Peyer's patch (tissue), 4 donors: ENCODE measurements at regions not wholly inside any gene's neighbourhood (a gene's known extent, or its start where the extent isn't known, plus 50 kb on each side); places are given as distances from the start of the nearest gene placed in this dataset.

Experiments used
- DNase-seq, 3 donors: peaks; one replicate each; pipeline ENCODE4 v3.0.0-alpha.2; 2017 to 2019
- H3K27ac ChIP-seq, 4 donors: fragments of 200-600 bp; sonication (generic); one replicate each; pipeline ENCODE4 v1.5.1; 2016 to 2019
- H3K27me3 ChIP-seq, 2 donors: fragments of 200-600 bp; sonication (generic); one replicate each; pipeline ENCODE4 v1.5.1; 2019
- H3K36me3 ChIP-seq, 3 donors: fragments of 200-600 bp; sonication (generic); one replicate each; pipeline ENCODE4 v1.5.1; 2016 to 2019
- H3K4me1 ChIP-seq, 4 donors: fragments of 200-600 bp; sonication (generic); one replicate each; pipeline ENCODE4 v1.5.1; 2016 to 2019
- H3K4me3 ChIP-seq, 4 donors: fragments of 200-600 bp; sonication (generic); 1 replicate in 3 of 4; 2 replicates in 1 of 4; pipeline ENCODE4 v1.5.1; 2016 to 2019; ENCODE audit warnings: mild to moderate bottlenecking in 1 of 4
- H3K9me3 ChIP-seq, 4 donors: fragments of 200-600 bp; sonication (generic); one replicate each; pipeline ENCODE4 v1.5.1; 2016 to 2019; ENCODE audit warnings: mild to moderate bottlenecking in 1 of 4
- POLR2A ChIP-seq, 2 donors: fragments of 450-650 bp; IDR thresholded peaks; one replicate each; pipeline ENCODE4 v1.5.1; 2017; ENCODE audit warnings: antibody characterized with exemption in 2 of 2, mild to moderate bottlenecking in 2 of 2, moderate library complexity in 2 of 2
- TF ChIP-seq, protein P1 (sequence below), 6 experiments: fragments of 450-650 bp in 4 of 6; fragments of 200-600 bp in 2 of 6; sonication (generic) in 1 of 6; IDR thresholded peaks; one replicate each; pipeline ENCODE4 v1.5.1; 2017 to 2019; ENCODE audit warnings: antibody characterized with exemption in 6 of 6, mild to moderate bottlenecking in 3 of 6, moderate library complexity in 1 of 6

DNA sequence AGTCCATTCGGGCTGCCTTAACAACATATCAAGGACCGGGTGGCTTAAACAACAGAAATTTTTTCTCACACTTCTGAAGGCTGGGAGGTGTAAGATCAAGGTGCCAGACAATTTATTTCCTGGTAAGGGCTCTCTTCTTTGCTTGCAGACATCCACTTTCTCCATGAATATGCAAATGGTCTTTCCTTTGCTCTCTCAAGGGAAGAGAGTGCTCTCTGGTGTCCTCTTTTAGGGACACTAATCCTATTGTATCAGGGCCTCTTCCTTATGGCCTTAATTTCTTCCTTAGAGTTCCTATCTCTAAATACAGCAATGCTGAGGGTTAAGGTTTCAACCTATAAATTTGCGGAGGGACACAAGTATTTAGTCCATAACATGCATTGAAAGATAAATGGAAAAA, 770.8 kb downstream of the DSC3 start:
- no peaks in the 10 kb centered on the region for H3K27me3 ChIP-seq
- no peak for DNase-seq
- H3K4me1 ChIP-seq = no peaks in the 10 kb centered on the region
- no peaks in the 10 kb centered on the region for H3K9me3 ChIP-seq
- no peak overlapping the region for H3K4me3 ChIP-seq
- H3K36me3 ChIP-seq = no peaks in the 10 kb centered on the region
- TF ChIP-seq, protein P1, sequence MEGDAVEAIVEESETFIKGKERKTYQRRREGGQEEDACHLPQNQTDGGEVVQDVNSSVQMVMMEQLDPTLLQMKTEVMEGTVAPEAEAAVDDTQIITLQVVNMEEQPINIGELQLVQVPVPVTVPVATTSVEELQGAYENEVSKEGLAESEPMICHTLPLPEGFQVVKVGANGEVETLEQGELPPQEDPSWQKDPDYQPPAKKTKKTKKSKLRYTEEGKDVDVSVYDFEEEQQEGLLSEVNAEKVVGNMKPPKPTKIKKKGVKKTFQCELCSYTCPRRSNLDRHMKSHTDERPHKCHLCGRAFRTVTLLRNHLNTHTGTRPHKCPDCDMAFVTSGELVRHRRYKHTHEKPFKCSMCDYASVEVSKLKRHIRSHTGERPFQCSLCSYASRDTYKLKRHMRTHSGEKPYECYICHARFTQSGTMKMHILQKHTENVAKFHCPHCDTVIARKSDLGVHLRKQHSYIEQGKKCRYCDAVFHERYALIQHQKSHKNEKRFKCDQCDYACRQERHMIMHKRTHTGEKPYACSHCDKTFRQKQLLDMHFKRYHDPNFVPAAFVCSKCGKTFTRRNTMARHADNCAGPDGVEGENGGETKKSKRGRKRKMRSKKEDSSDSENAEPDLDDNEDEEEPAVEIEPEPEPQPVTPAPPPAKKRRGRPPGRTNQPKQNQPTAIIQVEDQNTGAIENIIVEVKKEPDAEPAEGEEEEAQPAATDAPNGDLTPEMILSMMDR (IDR thresholded peaks at IDR 0.05) = no peak
- no peak for TF ChIP-seq POLR2A (IDR thresholded peaks at IDR 0.05)
- no peak overlapping the region for H3K27ac ChIP-seq

DNA sequence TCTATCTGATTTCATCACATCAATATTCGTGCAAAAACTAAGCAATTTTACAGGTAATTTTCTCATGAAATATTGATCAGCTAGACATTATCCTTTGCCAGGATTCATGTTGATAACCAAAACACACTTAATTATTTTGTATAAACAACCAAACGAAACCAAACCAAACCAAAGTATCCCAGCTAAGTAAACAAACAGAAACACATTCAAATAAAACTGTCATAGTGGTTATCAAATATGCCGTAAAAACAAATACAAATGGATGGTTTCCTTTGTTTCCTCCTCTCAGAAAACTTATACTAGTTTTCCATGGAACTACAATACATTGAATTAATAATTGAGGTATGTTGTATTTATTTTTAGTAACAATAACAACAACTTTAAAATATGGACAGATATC, 777.4 kb downstream of the DSC3 start:
- no peak for DNase-seq
- H3K9me3 ChIP-seq = no peaks in the 10 kb centered on the region
- no peaks in the 10 kb centered on the region for H3K36me3 ChIP-seq
- no peaks in the 10 kb centered on the region for H3K4me1 ChIP-seq
- TF ChIP-seq POLR2A (IDR thresholded peaks at IDR 0.05) = no peak
- TF ChIP-seq, protein P1 (IDR thresholded peaks at IDR 0.05) = no peak
- no peak overlapping the region for H3K27ac ChIP-seq
- H3K4me3 ChIP-seq = no peak overlapping the region
- H3K27me3 ChIP-seq = no peaks in the 10 kb centered on the region

DNA sequence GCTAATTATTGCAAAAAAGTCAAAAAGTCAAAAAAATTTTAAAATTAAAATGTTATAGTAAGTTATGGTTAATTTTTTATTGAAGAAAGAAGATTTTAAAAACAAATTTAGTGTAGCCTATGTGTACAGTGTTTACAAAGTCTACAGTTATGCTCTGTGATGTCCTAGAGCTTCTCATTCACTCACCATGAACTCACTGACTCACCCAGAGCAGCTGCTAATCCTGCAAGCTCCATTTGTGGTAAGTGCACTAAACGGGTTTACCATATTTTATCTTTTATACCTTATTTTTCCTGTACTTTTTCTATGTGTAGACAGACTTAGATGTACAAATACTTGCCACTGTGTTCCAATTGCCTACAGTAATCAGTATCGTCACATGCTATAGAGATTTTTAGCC, 788.2 kb downstream of the DSC3 start:
- no peak overlapping the region for H3K4me3 ChIP-seq
- H3K4me1 ChIP-seq = no peaks in the 10 kb centered on the region
- H3K9me3 ChIP-seq = no peaks in the 10 kb centered on the region
- no peak overlapping the region for H3K27ac ChIP-seq
- TF ChIP-seq, protein P1 (IDR thresholded peaks at IDR 0.05) = no peak
- TF ChIP-seq POLR2A (IDR thresholded peaks at IDR 0.05) = no peak
- H3K36me3 ChIP-seq = no peaks in the 10 kb centered on the region
- no peak for DNase-seq
- H3K27me3 ChIP-seq = no peaks in the 10 kb centered on the region

DNA sequence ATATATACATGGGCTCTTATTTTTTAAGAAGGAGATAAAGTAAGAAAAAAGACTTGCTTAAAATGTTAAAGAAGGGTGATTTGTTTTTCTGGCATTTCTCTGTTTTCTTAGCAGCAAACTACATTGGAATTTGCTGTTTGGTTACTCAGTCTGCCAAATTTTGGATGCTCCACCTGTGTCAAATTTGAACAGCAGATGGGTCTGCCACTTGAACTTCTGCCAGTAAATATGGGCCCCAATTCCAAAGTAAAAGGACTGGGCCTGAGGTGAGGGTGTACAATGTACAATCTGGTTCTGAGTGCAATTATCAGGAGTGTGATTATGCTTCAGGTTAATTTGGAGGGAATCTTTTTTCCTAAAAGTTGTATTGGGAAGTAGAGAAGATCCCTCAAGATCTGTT, 794.5 kb downstream of the DSC3 start:
- H3K4me3 ChIP-seq = no peak overlapping the region
- H3K9me3 ChIP-seq = no peaks in the 10 kb centered on the region
- no peak for DNase-seq
- no peaks in the 10 kb centered on the region for H3K27me3 ChIP-seq
- H3K4me1 ChIP-seq = no peaks in the 10 kb centered on the region
- no peak overlapping the region for H3K27ac ChIP-seq
- no peak for TF ChIP-seq POLR2A (IDR thresholded peaks at IDR 0.05)
- TF ChIP-seq, protein P1 (IDR thresholded peaks at IDR 0.05) = no peak
- H3K36me3 ChIP-seq = no peaks in the 10 kb centered on the region

DNA sequence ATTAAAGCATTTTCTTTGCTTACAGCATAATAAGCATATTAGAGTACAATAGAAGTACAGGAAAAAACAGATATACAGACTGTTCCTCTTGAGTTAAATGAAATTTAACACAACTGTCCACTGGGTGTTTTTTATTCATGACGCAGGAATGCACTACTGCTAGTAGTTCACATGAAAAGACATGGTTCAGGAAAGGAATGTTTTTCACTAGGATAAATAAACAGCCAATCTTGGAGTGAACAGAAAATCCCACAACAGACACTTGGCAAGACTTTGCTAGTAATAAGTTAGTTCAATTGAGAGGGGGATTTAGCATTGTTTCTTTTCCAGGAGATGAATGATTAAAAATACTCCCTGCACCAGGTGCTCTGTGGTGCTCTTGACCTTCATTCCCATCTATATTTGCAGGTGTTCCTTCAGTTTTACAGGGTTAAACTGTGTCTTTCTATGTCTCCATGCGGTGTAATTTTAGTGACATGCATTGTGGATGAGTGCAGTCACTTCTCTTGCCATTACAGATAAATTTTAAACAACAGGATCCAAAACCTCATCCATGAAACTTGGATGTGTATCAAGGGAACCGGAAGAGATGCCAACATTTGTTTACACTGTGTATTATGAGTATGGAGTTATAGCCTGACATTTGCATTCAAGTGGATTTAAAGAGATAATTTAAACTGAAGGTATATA, 796.6 kb downstream of the DSC3 start:
- Histone ChIP-seq H3K36me3 (no peaks in the 10 kb centered on the region), H3K4me1 (no peaks in the 10 kb centered on the region), H3K27me3 (no peaks in the 10 kb centered on the region), H3K9me3 (no peaks in the 10 kb centered on the region), H3K4me3 (no peak overlapping the region), H3K27ac (no peak overlapping the region)
- no peak for TF ChIP-seq POLR2A (IDR thresholded peaks at IDR 0.05)
- TF ChIP-seq, protein P1 (IDR thresholded peaks at IDR 0.05) = no peak
- DNase-seq = no peak

DNA sequence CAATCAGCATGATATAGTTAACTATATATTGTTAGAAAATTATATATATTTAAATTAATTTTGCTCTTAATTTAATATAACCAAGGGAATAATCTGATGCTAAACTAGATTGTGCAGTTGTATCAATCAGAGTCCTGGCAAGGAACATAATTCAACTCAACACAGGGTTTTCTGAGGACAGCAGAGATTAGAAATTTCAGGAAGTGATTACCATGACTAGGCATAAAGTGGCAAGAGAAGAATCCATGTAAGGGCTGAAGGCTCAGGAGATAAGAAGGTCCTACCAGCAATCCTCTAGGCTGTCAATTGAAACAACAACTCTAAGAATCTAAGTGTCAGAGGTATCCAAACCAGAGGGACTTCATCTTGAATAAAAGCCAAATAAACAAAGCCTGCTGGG, 807.8 kb downstream of the DSC3 start:
- Histone ChIP-seq H3K4me1 (no peaks in the 10 kb centered on the region), H3K9me3 (no peaks in the 10 kb centered on the region), H3K4me3 (no peak overlapping the region), H3K27ac (no peak overlapping the region), H3K36me3 (no peaks in the 10 kb centered on the region), H3K27me3 (no peaks in the 10 kb centered on the region)
- TF ChIP-seq, protein P1 (IDR thresholded peaks at IDR 0.05) = no peak
- no peak for TF ChIP-seq POLR2A (IDR thresholded peaks at IDR 0.05)
- DNase-seq = no peak
